ENCODE measurements at regions not wholly inside any gene's neighbourhood (a gene's known extent, or its start where the extent isn't known, plus 50 kb on each side); places are given as distances from the start of the nearest gene placed in this dataset.

GRCh38 chr1:229033480-229033879 lies 237.4 kb upstream of the RAB4A start:
- TF ChIP-seq CTCF (conservative IDR thresholded peaks at IDR 0.05) (no peak), ZFX (IDR thresholded peaks at IDR 0.05) (no peak)

All from C4-2B (cell line).